Heart left ventricle (tissue), 13 donors: ENCODE measurements at regions not wholly inside any gene's neighbourhood (a gene's known extent, or its start where the extent isn't known, plus 50 kb on each side); places are given as distances from the start of the nearest gene placed in this dataset.

Source experiments
- CTCF ChIP-seq, 12 donors: fragments of 200-600 bp; sonication (generic) in 4 of 12; IDR thresholded peaks; one replicate each; pipeline versions ENCODE4 v1.5.0 to v1.8.0; 2018 to 2022; ENCODE audit warnings: antibody characterized with exemption in 12 of 12, mild to moderate bottlenecking in 5 of 12
- POLR2A ChIP-seq, 2 donors: fragments of 450-650 bp; IDR thresholded peaks; one replicate each; pipeline ENCODE4 v1.6.1; 2017; ENCODE audit warnings: antibody characterized with exemption in 2 of 2, mild to moderate bottlenecking in 2 of 2, moderate library complexity in 2 of 2
- donor health status: ischemic (EF 13 %, LVEDD 7.1; RV severe dilation, severe dysfunction).
- donor health status: DM: no; HTN: yes; CAD: no.
- donor health status: DM: no; HTN: no; CAD: no.
- donor health status: ischemic (EF 25% LVEDD 6.9; RV normal size, moderate dysfunction).
- donor health status: ischemic (EF 25% LVEDD 5.7; RV mildly dilated, moderate dysfunction).
- donor health status: ischemic (EF 35%, LVEDD 5.7; RV mildly dilated, moderate dysfunction).
- donor health status: nonischemic (EF 11% LVEDD 7.7; RV severe dilation, severe dysfunction).
- donor health status: DM: yes; HTN: yes; CAD: no.
- donor health status: PGD.
- donor health status: ischemic (EF 29% LVEDD 5.4; RV normal size, mild dysfunction).
- donor health status: nonischemic (EF 23%, LVEDD 6.1; RV moderate dilation, normal function).

- no peak for TF ChIP-seq CTCF (IDR thresholded peaks at IDR 0.05)
- TF ChIP-seq POLR2A (IDR thresholded peaks at IDR 0.05), result no peak
Observed at GRCh38 chr9:78865737-78866136, 568.8 kb downstream of the PSAT1 start.
